ENCODE measurements at regions not wholly inside any gene's neighbourhood (a gene's known extent, or its start where the extent isn't known, plus 50 kb on each side); places are given as distances from the start of the nearest gene placed in this dataset.

DNA sequence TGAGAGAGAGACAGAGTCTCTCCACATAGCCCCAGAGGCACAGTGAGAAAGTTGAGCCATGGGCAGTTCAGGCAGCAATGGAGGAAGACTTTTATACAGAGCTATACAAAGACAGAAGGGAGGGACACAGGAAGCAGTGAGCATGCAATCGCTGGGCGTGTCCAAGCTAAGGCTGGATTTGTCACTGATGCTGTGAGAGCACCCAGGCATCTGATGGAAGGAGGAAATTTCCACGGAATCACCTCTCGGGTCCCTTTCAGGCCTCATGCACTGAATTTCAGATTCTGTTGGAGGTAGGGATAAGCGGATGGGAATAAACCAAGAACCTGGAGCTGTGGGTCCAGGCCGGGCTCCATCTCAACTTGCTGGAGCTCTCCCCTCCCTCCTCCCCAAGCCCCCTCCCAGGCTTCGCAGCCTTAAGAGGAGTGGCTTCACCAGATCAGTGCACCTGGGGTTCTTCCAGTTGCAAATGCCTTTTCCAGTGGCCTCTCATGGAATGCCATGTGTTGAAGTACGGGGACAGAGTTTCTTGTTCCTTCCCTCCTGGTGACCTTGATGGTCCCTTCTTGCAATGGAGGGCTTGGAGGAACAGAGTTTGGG is 114.8 kb upstream of the ALDH1B1 start:
- no peak overlapping the region; a peak in 1 of 7 replicates for H3K27ac Mint-ChIP-seq
- Histone ChIP-seq H3K27me3 (ENCODE audit: insufficient read depth, low read length) (no peaks in the 10 kb centered on the region; the same call in 1 of the 2 replicates), H3K4ac (ENCODE audit: low read depth, low read length) (no peak overlapping the region), H4K5ac (ENCODE audit: insufficient read length, low read depth, low read length) (no peak overlapping the region), H3K14ac (ENCODE audit: insufficient read depth, low read length) (no peak overlapping the region; the same call in 1 of the 2 replicates), H4K91ac (ENCODE audit: insufficient read length, low read depth, low read length) (no peak overlapping the region), H3K4me2 (ENCODE audit: insufficient read depth, insufficient read length, low read length) (no peak overlapping the region), H4K20me1 (ENCODE audit: control insufficient read depth, insufficient read depth, insufficient read length) (no peaks in the 10 kb centered on the region), H4K8ac (replicated peaks; ENCODE audit: insufficient read length, low read depth, low read length) (no peak overlapping the region), H3K79me1 (ENCODE audit: insufficient read depth, low read depth, low read length, poor library complexity, severe bottlenecking) (no peaks in the 10 kb centered on the region), H3T11ph (ENCODE audit: low read length) (no peak overlapping the region), H3K23me2 (ENCODE audit: insufficient read length, low read depth, low read length, poor library complexity, severe bottlenecking) (no peaks in the 10 kb centered on the region), H2BK15ac (ENCODE audit: low read depth, low read length) (no peak overlapping the region), H3K23ac (ENCODE audit: insufficient read length, low read depth, low read length) (no peak overlapping the region), H3K9ac (ENCODE audit: extremely low read depth, insufficient read length, low read length) (no peak overlapping the region), H2BK5ac (ENCODE audit: insufficient read length, low read length) (no peak overlapping the region), H3K4me1 (ENCODE audit: insufficient read depth, low read length) (peaks cover 7% of the 10 kb centered on the region; the same call in 1 of the 2 replicates), H2AK5ac (ENCODE audit: insufficient read length, low read length) (no peak overlapping the region), H3K27ac (ENCODE audit: insufficient read length, low read depth, low read length) (no peak overlapping the region), H3K56ac (ENCODE audit: insufficient read length, low read depth, low read length) (no peak overlapping the region), H3K79me2 (ENCODE audit: insufficient read depth, low read length) (no peaks in the 10 kb centered on the region), H3K18ac (ENCODE audit: insufficient read length, low read depth, low read length) (no peak overlapping the region), H2AFZ (ENCODE audit: low read length) (no peak overlapping the region), H2BK120ac (ENCODE audit: low read depth, low read length, poor library complexity, severe bottlenecking) (no peak overlapping the region), H2BK20ac (ENCODE audit: low read depth, low read length, poor library complexity, severe bottlenecking) (no peak overlapping the region), H2BK12ac (ENCODE audit: insufficient read length, low read depth, low read length) (no peak overlapping the region), H3K9me3 (ENCODE audit: control insufficient read depth, low read depth, low read length) (no peaks in the 10 kb centered on the region)
- TF ChIP-seq, protein P1, sequence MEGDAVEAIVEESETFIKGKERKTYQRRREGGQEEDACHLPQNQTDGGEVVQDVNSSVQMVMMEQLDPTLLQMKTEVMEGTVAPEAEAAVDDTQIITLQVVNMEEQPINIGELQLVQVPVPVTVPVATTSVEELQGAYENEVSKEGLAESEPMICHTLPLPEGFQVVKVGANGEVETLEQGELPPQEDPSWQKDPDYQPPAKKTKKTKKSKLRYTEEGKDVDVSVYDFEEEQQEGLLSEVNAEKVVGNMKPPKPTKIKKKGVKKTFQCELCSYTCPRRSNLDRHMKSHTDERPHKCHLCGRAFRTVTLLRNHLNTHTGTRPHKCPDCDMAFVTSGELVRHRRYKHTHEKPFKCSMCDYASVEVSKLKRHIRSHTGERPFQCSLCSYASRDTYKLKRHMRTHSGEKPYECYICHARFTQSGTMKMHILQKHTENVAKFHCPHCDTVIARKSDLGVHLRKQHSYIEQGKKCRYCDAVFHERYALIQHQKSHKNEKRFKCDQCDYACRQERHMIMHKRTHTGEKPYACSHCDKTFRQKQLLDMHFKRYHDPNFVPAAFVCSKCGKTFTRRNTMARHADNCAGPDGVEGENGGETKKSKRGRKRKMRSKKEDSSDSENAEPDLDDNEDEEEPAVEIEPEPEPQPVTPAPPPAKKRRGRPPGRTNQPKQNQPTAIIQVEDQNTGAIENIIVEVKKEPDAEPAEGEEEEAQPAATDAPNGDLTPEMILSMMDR (conservative IDR thresholded peaks at IDR 0.05), result no peak
- peak; percentile 20 for DNase-seq
- peaks cover 83% of the 10 kb centered on the region for H3K27me3 Mint-ChIP-seq (ENCODE audit: low read depth)
- WGBS (ENCODE audit: extremely low coverage, insufficient read length, low lambda C conversion rate), result no CpG with 5 or more reads among the region's 8 CpGs
- no peaks in the 10 kb centered on the region for H3K9me3 Mint-ChIP-seq
- no peak overlapping the region for H3K4me3 Mint-ChIP-seq
- peaks cover 9 to 23% of the 10 kb centered on the region in 2 experiments for H3K4me1 Mint-ChIP-seq
- no peaks in the 10 kb centered on the region for H3K36me3 Mint-ChIP-seq (ENCODE audit: insufficient read depth in 1 of 3, low read depth in 3 of 3)

All from H9 (cell line).